ENCODE measurements at regions not wholly inside any gene's neighbourhood (a gene's known extent, or its start where the extent isn't known, plus 50 kb on each side); places are given as distances from the start of the nearest gene placed in this dataset.

DNA sequence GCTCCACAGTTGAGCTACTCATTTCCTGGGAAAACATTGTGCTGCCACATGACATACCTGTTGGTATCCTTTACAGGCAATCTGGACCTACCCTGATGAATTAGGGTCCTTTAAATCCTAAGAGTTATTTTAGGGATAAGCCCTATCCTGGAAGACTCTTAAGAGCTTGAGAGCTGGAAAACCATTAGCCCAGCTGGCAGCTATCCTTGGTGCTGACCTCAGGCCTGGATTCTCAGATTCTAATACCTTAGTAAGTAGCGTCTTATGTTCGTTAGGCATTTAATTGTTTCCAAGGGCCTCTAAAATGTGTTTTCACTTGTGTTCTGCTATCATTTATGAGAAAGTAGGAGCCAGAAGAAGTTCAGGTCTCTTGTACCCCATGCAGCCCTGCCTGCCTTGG, 93.0 kb upstream of the SORCS3 start:
- no peaks in the 10 kb centered on the region for H3K27me3 ChIP-seq (ENCODE audit: low read length)

DNA sequence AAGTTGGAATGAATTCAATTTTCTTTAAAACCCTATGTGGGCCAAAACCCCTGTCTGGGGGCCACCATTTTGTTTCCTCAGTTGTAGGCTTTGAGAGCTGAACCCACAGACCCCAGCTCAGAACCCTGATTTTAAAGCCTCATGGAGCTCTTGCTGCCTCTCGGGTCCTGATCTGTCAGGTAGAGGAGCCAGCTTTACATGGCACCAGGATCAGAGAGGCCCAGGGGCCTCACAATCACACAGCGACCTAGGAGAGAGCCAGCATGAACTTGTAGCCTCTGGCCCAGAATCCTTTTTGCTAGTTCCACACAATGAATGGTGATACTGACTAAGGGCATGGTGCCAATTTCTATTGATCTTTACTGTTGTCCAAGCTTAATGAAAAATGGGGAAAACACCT, 84.3 kb upstream of the SORCS3 start:
- no peaks in the 10 kb centered on the region for H3K27me3 ChIP-seq (ENCODE audit: low read length)
- no peak overlapping the region for H3K9ac ChIP-seq (ENCODE audit: low read length)
- no peaks in the 10 kb centered on the region for H3K36me3 ChIP-seq (ENCODE audit: low read length)
- no peaks in the 10 kb centered on the region for H3F3A ChIP-seq (ENCODE audit: insufficient read depth)
- no peaks in the 10 kb centered on the region for H4K20me1 ChIP-seq (ENCODE audit: low read depth, low read length)
- H3K27ac ChIP-seq (ENCODE audit: low read depth, low read length), result no peak overlapping the region
- no peak overlapping the region for H3K4me2 ChIP-seq (ENCODE audit: low read depth, low read length, poor library complexity, severe bottlenecking)
- H3K79me2 ChIP-seq (ENCODE audit: insufficient read depth, low read length), result no peaks in the 10 kb centered on the region
- H3K9me3 ChIP-seq (ENCODE audit: insufficient read depth, low read length), result no peaks in the 10 kb centered on the region
- TF ChIP-seq, protein P1, sequence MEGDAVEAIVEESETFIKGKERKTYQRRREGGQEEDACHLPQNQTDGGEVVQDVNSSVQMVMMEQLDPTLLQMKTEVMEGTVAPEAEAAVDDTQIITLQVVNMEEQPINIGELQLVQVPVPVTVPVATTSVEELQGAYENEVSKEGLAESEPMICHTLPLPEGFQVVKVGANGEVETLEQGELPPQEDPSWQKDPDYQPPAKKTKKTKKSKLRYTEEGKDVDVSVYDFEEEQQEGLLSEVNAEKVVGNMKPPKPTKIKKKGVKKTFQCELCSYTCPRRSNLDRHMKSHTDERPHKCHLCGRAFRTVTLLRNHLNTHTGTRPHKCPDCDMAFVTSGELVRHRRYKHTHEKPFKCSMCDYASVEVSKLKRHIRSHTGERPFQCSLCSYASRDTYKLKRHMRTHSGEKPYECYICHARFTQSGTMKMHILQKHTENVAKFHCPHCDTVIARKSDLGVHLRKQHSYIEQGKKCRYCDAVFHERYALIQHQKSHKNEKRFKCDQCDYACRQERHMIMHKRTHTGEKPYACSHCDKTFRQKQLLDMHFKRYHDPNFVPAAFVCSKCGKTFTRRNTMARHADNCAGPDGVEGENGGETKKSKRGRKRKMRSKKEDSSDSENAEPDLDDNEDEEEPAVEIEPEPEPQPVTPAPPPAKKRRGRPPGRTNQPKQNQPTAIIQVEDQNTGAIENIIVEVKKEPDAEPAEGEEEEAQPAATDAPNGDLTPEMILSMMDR (IDR thresholded peaks at IDR 0.05; ENCODE audit: insufficient read depth, low read length, poor library complexity, severe bottlenecking), result no peak
- H3K9me2 ChIP-seq (replicated peaks; ENCODE audit: insufficient read depth, low read length), result no peaks in the 10 kb centered on the region
- H2AFZ ChIP-seq (ENCODE audit: low read depth, low read length, severe bottlenecking), result no peak overlapping the region
- H3K4me3 ChIP-seq (ENCODE audit: insufficient read depth, low read length, poor library complexity, severe bottlenecking), result no peak overlapping the region

More for the DNA sequence above, 93.0 kb upstream of the SORCS3 start:
- H3K4me2 ChIP-seq (ENCODE audit: low read depth, low read length, poor library complexity, severe bottlenecking), result no peak overlapping the region
- H2AFZ ChIP-seq (ENCODE audit: low read depth, low read length, severe bottlenecking), result no peak overlapping the region
- H3K27ac ChIP-seq (ENCODE audit: low read depth, low read length), result no peak overlapping the region
- H3K4me3 ChIP-seq (ENCODE audit: insufficient read depth, low read length, poor library complexity, severe bottlenecking), result no peak overlapping the region
- no peaks in the 10 kb centered on the region for H3K9me2 ChIP-seq (replicated peaks; ENCODE audit: insufficient read depth, low read length)
- no peak overlapping the region for H3K9ac ChIP-seq (ENCODE audit: low read length)
- H3K79me2 ChIP-seq (ENCODE audit: insufficient read depth, low read length), result no peaks in the 10 kb centered on the region
- TF ChIP-seq, protein P1 (IDR thresholded peaks at IDR 0.05; ENCODE audit: insufficient read depth, low read length, poor library complexity, severe bottlenecking), result no peak
- no peaks in the 10 kb centered on the region for H3K36me3 ChIP-seq (ENCODE audit: low read length)
- no peaks in the 10 kb centered on the region for H4K20me1 ChIP-seq (ENCODE audit: low read depth, low read length)
- no peaks in the 10 kb centered on the region for H3K9me3 ChIP-seq (ENCODE audit: insufficient read depth, low read length)
- H3F3A ChIP-seq (ENCODE audit: insufficient read depth), result no peaks in the 10 kb centered on the region

DNA sequence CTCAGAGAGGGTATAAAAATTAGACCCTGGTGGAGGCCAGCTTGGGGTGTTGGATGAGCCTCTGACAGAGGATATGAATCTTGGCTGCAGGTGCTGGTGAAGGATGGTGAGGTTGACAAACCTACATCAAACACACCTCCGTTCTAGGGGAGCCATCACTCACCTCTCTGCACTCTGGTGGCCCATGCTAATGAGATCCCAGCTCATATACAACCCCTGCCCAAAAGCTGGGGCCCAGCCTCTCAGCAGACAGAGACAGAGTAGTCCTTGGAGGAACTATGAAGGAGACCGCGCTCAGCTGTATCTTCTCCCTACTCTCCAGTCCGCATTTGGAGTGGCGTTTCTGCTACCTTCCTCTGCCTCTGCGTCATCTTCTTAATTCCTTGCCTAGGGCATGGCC, 83.1 kb upstream of the SORCS3 start:
- no peak overlapping the region for H3K4me3 ChIP-seq (ENCODE audit: insufficient read depth, low read length, poor library complexity, severe bottlenecking)
- H3K79me2 ChIP-seq (ENCODE audit: insufficient read depth, low read length), result no peaks in the 10 kb centered on the region
- no peaks in the 10 kb centered on the region for H3K27me3 ChIP-seq (ENCODE audit: low read length)
- no peaks in the 10 kb centered on the region for H4K20me1 ChIP-seq (ENCODE audit: low read depth, low read length)
- no peak overlapping the region for H3K4me2 ChIP-seq (ENCODE audit: low read depth, low read length, poor library complexity, severe bottlenecking)
- H2AFZ ChIP-seq (ENCODE audit: low read depth, low read length, severe bottlenecking), result no peak overlapping the region
- H3K9me2 ChIP-seq (replicated peaks; ENCODE audit: insufficient read depth, low read length), result no peaks in the 10 kb centered on the region
- no peaks in the 10 kb centered on the region for H3K9me3 ChIP-seq (ENCODE audit: insufficient read depth, low read length)
- no peaks in the 10 kb centered on the region for H3F3A ChIP-seq (ENCODE audit: insufficient read depth)
- H3K9ac ChIP-seq (ENCODE audit: low read length), result no peak overlapping the region
- H3K27ac ChIP-seq (ENCODE audit: low read depth, low read length), result no peak overlapping the region
- no peaks in the 10 kb centered on the region for H3K36me3 ChIP-seq (ENCODE audit: low read length)
- TF ChIP-seq EZH2phosphoT487 (conservative IDR thresholded peaks at IDR 0.05; ENCODE audit: low read length), result no peak
- TF ChIP-seq, protein P1 (IDR thresholded peaks at IDR 0.05; ENCODE audit: insufficient read depth, low read length, poor library complexity, severe bottlenecking), result no peak

DNA sequence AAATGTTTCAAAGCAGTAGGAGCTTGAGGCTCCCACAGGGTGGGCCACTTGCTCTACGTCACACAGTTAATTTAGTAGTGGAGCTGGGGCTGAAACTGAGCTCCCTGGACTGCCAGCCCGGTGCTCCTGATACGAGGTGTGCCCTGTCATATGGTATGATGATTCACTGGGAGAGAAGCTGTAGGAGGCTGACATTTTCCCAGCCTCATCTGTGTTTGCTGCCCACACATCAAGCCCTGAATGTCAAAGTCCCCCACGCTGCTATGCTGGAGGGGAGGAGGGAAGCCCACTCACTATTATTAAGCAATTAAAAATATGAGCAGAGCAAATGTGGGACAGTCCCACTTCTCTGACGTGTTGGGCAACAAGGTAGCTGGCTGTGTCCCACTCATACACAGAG, 81.2 kb upstream of the SORCS3 start:
- no peaks in the 10 kb centered on the region for H3F3A ChIP-seq (ENCODE audit: insufficient read depth)
- no peaks in the 10 kb centered on the region for H4K20me1 ChIP-seq (ENCODE audit: low read depth, low read length)
- no peaks in the 10 kb centered on the region for H3K79me2 ChIP-seq (ENCODE audit: insufficient read depth, low read length)
- no peaks in the 10 kb centered on the region for H3K27me3 ChIP-seq (ENCODE audit: low read length)
- no peak for TF ChIP-seq EZH2phosphoT487 (conservative IDR thresholded peaks at IDR 0.05; ENCODE audit: low read length)
- TF ChIP-seq, protein P1 (IDR thresholded peaks at IDR 0.05; ENCODE audit: insufficient read depth, low read length, poor library complexity, severe bottlenecking), result no peak
- H3K27ac ChIP-seq (ENCODE audit: low read depth, low read length), result no peak overlapping the region
- H3K9ac ChIP-seq (ENCODE audit: low read length), result no peak overlapping the region
- no peaks in the 10 kb centered on the region for H3K9me2 ChIP-seq (replicated peaks; ENCODE audit: insufficient read depth, low read length)
- H3K4me3 ChIP-seq (ENCODE audit: insufficient read depth, low read length, poor library complexity, severe bottlenecking), result no peak overlapping the region
- no peak overlapping the region for H3K4me2 ChIP-seq (ENCODE audit: low read depth, low read length, poor library complexity, severe bottlenecking)
- no peaks in the 10 kb centered on the region for H3K36me3 ChIP-seq (ENCODE audit: low read length)
- no peaks in the 10 kb centered on the region for H3K9me3 ChIP-seq (ENCODE audit: insufficient read depth, low read length)
- no peak overlapping the region for H2AFZ ChIP-seq (ENCODE audit: low read depth, low read length, severe bottlenecking)
